Naive thymus-derived CD8-positive, alpha-beta T cell (primary cell): ENCODE measurements at regions not wholly inside any gene's neighbourhood (a gene's known extent, or its start where the extent isn't known, plus 50 kb on each side); places are given as distances from the start of the nearest gene placed in this dataset.

Source experiments
- ATAC-seq, 2 donors: fragments of 150-1000 bp; cut with Tn5 transposase in 1 of 2; sonication (Bioruptor Pico), chemical (Tn5 transposase) in 1 of 2; 1 replicate in 1 of 2; 2 replicates in 1 of 2; pipeline ENCODE4 v1.10.0; 2021; ENCODE audit warnings: mild to moderate bottlenecking in 2 of 2, moderate library complexity in 2 of 2
- POLR2A ChIA-PET: fragments of 350-600 bp; sonication (Branson Sonifier 250); formaldehyde crosslinking; loops from one replicate; lab custom pipeline; 2021; ENCODE audit warnings: antibody characterized with exemption; lab: Charles Lee
- DNase-seq, 10 donors: peaks; one replicate each; pipeline versions ENCODE4 v3.0.0 to v3.0.0-alpha.2; 2020 to 2022
- H3K27ac Mint-ChIP-seq, 10 donors: one replicate each; pipeline ENCODE4 v1.8.0; 2020 to 2022; ENCODE audit warnings: mild to moderate bottlenecking in 10 of 10, mixed read lengths in 10 of 10, moderate library complexity in 4 of 10, inconsistent platforms in 1 of 10
- H3K27me3 Mint-ChIP-seq, 5 donors: one replicate each; pipeline ENCODE4 v1.8.0; 2021 to 2022; ENCODE audit warnings: mixed read lengths in 5 of 5
- H3K36me3 Mint-ChIP-seq, 3 donors: one replicate each; pipeline ENCODE4 v1.8.0; 2020 to 2022; ENCODE audit warnings: mixed read lengths in 3 of 3, mild to moderate bottlenecking in 2 of 3, inconsistent platforms in 1 of 3
- H3K4me1 Mint-ChIP-seq, 4 donors: one replicate each; pipeline ENCODE4 v1.8.0; 2021 to 2022; ENCODE audit warnings: mixed read lengths in 4 of 4
- H3K4me3 Mint-ChIP-seq, 10 donors: one replicate each; pipeline ENCODE4 v1.8.0; 2020 to 2022; ENCODE audit warnings: mild to moderate bottlenecking in 10 of 10, mixed read lengths in 10 of 10, moderate library complexity in 6 of 10, inconsistent platforms in 1 of 10
- H3K9me3 Mint-ChIP-seq, 9 donors: one replicate each; pipeline ENCODE4 v1.8.0; 2020 to 2022; ENCODE audit warnings: mixed read lengths in 9 of 9, mild to moderate bottlenecking in 3 of 9, inconsistent platforms in 1 of 9, moderate library complexity in 1 of 9

DNA sequence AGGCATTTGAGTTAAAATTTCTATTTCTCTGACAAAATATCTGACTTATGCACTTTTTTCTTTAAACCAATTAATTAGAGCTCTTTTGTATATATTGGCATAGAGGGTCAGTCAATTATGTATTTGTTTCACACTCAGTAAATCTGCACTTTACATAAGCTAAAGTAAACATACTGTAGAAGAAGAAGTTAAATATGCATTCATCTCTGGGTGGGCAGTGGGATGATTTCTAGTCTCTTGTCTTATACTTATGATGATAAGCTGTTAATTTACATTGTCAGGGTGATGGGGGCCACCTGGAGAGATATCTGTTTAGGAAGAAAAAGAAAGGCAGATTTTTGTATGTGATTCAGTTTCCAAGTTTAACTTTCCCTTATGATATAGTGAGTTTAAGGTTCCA, 330.8 kb downstream of the IPO8 start:
- H3K9me3 Mint-ChIP-seq = peaks cover 4 to 34% (median 9%) of the 10 kb centered on the region in 9 donors
- no peaks in the 10 kb centered on the region for H3K36me3 Mint-ChIP-seq
- ATAC-seq (no peak), DNase-seq (no peak)
- H3K4me3 Mint-ChIP-seq = no peak overlapping the region
- no peak overlapping the region for H3K27ac Mint-ChIP-seq
- H3K4me1 Mint-ChIP-seq = no peaks in the 10 kb centered on the region
- POLR2A ChIA-PET = no interaction called here
- peaks cover 0 to 14% (median 0%) of the 10 kb centered on the region in 5 donors for H3K27me3 Mint-ChIP-seq

DNA sequence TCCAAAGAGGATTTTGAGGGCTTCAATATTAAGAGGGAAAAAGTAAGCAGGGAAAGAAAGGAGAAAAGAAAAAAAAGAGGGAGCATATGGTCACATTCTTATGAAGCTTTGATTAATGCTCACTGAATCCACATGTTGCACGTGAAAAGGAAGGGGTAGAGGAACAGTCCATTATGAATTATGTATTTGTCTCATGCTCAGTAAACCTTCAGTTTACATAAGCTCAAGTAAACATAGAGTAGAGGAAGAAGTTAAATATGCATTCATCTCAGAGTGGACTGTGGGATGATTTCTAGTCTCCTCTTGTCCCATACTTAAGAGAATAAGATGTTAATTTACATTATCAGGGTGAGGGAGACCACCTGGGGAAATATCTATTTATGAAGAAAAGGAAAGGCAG, 334.5 kb downstream of the IPO8 start:
- Mint-ChIP-seq H3K27me3 (peaks cover 0 to 8% (median 0%) of the 10 kb centered on the region in 5 donors), H3K36me3 (no peaks in the 10 kb centered on the region), H3K4me1 (no peaks in the 10 kb centered on the region), H3K9me3 (peaks cover 0 to 19% (median 4%) of the 10 kb centered on the region in 9 donors), H3K27ac (no peak overlapping the region), H3K4me3 (no peak overlapping the region)
- ATAC-seq = no peak
- POLR2A ChIA-PET = no interaction called here
- DNase-seq = no peak

DNA sequence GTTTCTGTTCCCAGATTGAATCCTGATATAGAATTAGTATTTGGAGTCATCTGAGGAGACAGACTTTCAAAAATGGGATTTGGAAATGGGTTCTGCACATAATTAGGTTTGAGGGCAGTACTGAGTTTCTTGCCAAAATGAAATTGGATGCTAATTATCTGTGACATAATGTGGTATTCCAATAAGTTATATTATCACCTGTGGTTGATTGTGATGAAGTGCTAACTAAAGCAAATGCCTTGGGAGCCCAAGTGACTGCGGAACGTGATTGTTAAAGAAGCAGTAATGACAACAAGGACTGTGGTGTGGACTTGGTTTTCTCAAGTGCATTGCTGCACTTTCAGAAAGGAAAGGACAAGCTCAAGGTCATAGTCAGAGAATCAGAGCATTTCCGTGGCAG, 337.0 kb downstream of the IPO8 start:
- H3K27me3 Mint-ChIP-seq = peaks cover 0 to 5% (median 0%) of the 10 kb centered on the region in 5 donors
- H3K4me1 Mint-ChIP-seq = no peaks in the 10 kb centered on the region
- H3K9me3 Mint-ChIP-seq = peaks cover 0 to 22% (median 4%) of the 10 kb centered on the region in 9 donors
- no peak for ATAC-seq
- no peak overlapping the region for H3K4me3 Mint-ChIP-seq
- POLR2A ChIA-PET = no interaction called here
- H3K36me3 Mint-ChIP-seq = no peaks in the 10 kb centered on the region
- DNase-seq = no peak
- no peak overlapping the region for H3K27ac Mint-ChIP-seq

DNA sequence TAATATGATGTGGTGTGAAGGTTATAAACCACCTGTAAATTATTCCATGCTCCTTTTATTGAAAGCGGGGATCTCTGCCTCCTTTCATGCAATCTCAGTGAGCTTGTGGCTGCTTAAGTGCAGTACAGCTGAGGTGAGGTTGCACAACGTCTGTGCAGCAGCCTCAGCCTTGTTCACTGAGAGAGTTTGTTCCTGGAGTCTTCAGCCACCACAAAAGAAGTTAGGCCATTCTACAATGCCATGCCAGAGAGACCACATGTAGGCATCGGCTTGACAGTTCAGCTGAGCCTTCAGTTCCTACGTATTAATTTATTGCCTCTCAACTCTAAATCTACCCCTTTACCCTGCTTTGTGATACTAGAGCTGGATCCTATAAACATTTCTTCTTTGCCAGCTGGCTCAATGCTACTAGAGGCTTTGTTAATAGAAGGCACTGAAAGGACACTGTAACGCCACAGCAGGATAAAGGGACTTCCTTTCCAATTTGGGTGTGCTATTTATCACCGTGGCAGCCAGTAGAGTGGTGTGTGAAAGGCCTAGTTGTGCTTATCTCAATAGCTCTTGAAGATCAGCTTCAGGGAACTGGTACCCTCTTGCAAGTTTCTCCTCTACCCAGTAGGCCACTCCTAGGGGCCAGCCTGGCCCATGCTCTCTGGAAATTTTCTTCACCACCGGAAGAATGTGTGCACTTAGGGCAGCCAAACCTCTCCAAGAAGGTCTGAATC, 337.7 kb downstream of the IPO8 start:
- POLR2A ChIA-PET = no interaction called here
- Mint-ChIP-seq H3K36me3 (no peaks in the 10 kb centered on the region), H3K4me3 (no peak overlapping the region), H3K4me1 (no peaks in the 10 kb centered on the region), H3K27ac (no peak overlapping the region), H3K27me3 (peaks cover 0 to 5% (median 0%) of the 10 kb centered on the region in 5 donors), H3K9me3 (peaks cover 0 to 22% (median 2%) of the 10 kb centered on the region in 9 donors)
- DNase-seq (no peak), ATAC-seq (no peak)

DNA sequence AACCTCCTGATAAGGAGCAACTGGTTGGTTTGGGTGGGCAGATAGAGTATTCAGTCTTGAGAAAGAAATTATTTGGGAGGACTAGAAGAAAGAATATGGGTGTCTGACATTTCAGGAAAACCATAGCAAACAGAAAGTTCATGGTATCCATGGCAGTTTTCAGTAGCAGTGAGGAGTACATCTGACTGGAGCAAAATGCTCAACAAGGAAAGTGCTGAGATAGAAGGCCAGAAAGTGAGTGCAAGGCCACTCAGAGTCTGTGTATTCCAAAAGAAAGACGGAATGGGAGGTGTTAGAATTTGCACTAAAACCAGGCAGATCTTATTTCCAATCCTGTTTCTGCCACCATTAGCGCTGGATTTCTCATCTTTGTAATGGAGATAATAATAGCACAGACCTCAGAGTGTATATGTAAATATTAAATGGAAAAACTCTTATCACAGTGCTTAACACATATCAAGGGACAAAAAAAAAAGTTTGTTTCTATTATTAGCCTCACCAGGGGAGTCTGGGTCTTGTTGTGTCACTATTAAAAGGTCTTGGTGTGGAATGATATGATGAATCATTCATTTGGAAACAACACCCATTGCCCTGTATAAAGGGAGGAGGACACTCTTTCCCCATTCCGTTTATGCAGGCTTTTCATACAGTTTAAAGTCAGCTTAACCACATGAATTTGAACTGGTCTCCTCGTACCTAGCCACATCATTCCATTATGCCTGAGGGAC, 349.8 kb downstream of the IPO8 start:
- no peak overlapping the region for H3K4me3 Mint-ChIP-seq
- peaks cover 8 to 36% (median 20%) of the 10 kb centered on the region in 9 donors for H3K9me3 Mint-ChIP-seq
- H3K27me3 Mint-ChIP-seq = peaks cover 0 to 1% (median 0%) of the 10 kb centered on the region in 5 donors
- no peaks in the 10 kb centered on the region for H3K4me1 Mint-ChIP-seq
- H3K36me3 Mint-ChIP-seq = peaks cover 0 to 17% (median 0%) of the 10 kb centered on the region in 3 donors
- no peak overlapping the region for H3K27ac Mint-ChIP-seq
- no peak for ATAC-seq
- POLR2A ChIA-PET = no interaction called here
- no peak for DNase-seq

DNA sequence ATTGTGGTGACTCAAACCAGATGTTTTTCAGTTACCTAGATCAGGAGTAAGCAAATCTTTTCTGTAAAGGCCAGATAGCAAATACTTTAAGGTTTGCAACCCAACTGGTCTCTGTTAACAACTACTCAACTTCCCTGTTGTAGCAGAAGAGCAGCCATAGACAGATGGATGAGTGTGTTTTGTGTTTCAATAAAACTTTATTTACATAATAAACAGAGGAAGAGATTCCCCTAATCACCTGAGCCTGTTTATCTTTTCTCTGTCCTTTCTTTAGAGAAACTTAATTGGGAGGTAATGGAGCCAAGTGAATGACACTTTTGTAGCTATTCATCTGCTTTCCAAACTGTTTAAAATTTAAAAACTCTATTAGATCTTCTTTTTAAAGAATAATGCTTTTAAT, 365.1 kb downstream of the IPO8 start:
- Mint-ChIP-seq H3K4me1 (no peaks in the 10 kb centered on the region), H3K36me3 (peaks cover 0 to 3% (median 0%) of the 10 kb centered on the region in 3 donors), H3K27ac (no peak overlapping the region), H3K9me3 (peaks cover 0 to 13% (median 3%) of the 10 kb centered on the region in 9 donors), H3K27me3 (peaks cover 0 to 2% (median 0%) of the 10 kb centered on the region in 5 donors), H3K4me3 (no peak overlapping the region)
- POLR2A ChIA-PET = no interaction called here
- ATAC-seq (no peak), DNase-seq (no peak)

DNA sequence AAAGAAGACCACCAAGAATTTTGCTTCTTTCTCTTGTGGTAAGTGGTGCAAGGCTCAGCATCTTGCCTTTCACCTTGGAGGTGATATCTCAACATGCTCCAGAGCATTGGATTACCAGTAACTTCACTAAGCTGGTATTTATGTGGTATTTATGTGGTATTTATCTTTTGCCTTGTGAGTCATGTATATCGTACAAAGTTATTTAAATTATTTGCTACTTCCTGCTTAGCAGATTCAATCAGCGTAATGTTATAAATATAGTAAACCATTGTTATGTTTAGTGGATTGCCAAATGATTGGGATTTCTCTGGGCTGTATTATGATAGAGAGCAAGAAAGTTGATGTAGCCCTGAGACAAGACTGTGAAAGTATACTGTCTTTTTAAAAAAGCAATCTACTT, 366.4 kb downstream of the IPO8 start:
- Mint-ChIP-seq H3K9me3 (peaks cover 0 to 25% (median 4%) of the 10 kb centered on the region in 9 donors), H3K4me1 (no peaks in the 10 kb centered on the region), H3K36me3 (peaks cover 0 to 3% (median 0%) of the 10 kb centered on the region in 3 donors), H3K27me3 (peaks cover 0 to 3% (median 0%) of the 10 kb centered on the region in 5 donors), H3K4me3 (no peak overlapping the region), H3K27ac (no peak overlapping the region)
- ATAC-seq (no peak), DNase-seq (no peak)
- POLR2A ChIA-PET = no interaction called here

DNA sequence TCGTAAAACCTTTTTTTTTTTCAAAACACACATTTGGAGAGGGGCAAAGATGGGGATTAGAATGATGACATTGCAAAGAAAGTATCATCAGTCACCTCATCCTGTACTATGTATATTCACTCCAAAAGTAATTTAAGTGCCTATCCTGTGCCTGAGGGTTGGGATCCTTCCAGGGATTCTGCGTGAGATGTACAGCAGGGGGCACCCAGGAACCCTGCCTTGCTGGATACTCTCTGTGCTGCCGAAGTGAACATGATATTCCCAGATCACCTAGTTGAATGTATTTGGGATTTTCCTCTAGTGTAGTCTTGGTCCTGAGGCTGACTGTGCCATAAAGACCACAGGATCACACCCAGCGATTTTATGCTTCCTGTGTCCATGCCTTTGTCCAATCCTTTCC, 372.7 kb downstream of the IPO8 start:
- POLR2A ChIA-PET = no interaction called here

DNA sequence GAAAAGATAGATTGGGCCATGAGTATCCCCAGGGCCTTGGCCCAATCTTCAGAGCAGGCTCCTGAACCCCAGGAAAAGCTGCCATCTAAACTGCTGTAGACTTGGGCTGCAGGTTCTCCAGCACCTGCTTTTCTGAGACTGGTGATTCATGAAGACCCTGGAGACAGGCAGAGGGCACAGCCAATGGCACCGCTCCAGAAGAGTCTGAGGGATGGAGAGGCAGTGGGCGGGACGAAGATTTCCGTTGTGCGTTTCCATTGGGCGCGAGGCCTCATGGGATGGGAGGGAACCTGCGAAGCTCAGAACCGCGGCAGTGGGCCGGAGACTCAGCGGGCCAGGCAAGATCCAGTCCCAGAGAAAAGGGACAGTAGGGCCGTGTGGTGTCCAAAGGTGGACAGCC, 375.1 kb downstream of the IPO8 start:
- Mint-ChIP-seq H3K9me3 (peaks cover 0 to 40% (median 13%) of the 10 kb centered on the region in 9 donors), H3K27me3 (peaks cover 0 to 4% (median 0%) of the 10 kb centered on the region in 5 donors), H3K27ac (no peak overlapping the region), H3K4me3 (no peak overlapping the region), H3K36me3 (no peaks in the 10 kb centered on the region), H3K4me1 (no peaks in the 10 kb centered on the region)
- no peak for DNase-seq
- POLR2A ChIA-PET = no interaction called here
- ATAC-seq = no peak

More for the DNA sequence above, 372.7 kb downstream of the IPO8 start:
- Mint-ChIP-seq H3K9me3 (peaks cover 0 to 47% (median 10%) of the 10 kb centered on the region in 9 donors), H3K36me3 (peaks cover 0 to 3% (median 0%) of the 10 kb centered on the region in 3 donors), H3K4me1 (no peaks in the 10 kb centered on the region), H3K27me3 (peaks cover 0 to 4% (median 0%) of the 10 kb centered on the region in 5 donors), H3K4me3 (no peak overlapping the region), H3K27ac (no peak overlapping the region)
- DNase-seq (no peak), ATAC-seq (no peak)

DNA sequence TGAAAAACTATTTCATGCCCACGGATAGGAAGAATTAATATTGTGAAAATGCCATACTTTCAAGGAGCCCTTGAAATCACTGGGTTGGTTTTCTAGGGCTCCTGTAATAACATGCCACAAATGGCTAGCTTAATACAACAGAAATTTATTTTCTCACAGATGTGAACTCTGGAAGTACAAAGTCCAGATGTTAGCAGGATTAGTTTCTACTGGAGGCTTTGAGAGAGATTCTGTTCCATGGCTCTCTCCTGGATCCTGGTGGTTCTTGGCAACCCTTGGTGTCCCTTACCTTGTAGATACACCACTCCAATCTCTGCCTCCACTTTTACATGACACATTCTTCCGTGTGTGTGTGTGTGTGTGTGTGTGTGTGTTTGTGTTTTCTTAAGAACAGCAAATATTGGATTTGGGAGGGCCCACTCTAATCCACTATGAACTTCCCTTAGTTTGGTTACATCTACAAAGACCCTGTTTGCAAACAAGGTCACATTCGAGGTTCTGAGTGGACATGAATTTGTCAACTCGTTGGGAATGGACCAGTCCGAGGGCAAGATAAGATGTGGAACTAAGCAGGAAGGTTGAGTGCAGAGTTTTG, 381.1 kb downstream of the IPO8 start:
- Mint-ChIP-seq H3K9me3 (peaks cover 0 to 35% (median 16%) of the 10 kb centered on the region in 9 donors), H3K27me3 (no peaks in the 10 kb centered on the region), H3K36me3 (peaks cover 0 to 7% (median 0%) of the 10 kb centered on the region in 3 donors), H3K4me3 (no peak overlapping the region), H3K4me1 (no peaks in the 10 kb centered on the region), H3K27ac (no peak overlapping the region)
- no peak for ATAC-seq
- no peak for DNase-seq
- POLR2A ChIA-PET = no interaction called here

DNA sequence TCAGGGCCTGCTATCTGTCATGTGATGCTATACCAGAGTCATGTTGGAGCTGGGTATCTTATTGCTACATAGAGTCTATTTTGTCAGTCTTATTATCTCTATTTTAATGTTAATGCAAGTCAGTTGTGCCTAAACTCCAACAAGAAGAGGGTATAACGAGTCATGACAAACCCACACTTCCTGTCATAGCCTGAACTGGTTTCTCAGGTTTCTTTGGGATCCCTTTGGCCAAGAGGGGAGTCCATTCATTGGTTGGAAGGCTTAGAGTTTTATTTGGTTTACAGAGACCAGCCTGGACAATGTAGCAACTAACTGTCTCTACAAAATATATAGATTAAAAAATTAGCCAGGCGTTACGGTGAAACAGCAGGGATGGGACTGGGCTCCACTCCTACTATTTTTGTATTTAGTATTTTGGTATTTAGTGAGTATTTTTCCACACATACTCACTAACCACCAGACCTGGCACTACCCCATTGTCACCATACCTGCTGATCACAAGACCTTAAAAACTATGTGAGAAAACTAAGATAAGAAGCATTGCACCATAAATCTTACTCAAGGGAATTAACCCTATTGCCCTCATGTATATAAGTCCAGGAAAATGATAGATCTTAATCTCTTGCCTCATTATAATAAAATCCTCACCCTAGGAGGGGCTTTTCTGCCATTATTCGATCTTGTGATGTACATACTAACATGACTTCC, 387.5 kb downstream of the IPO8 start:
- peaks cover 0 to 7% (median 0%) of the 10 kb centered on the region in 3 donors for H3K36me3 Mint-ChIP-seq
- H3K27ac Mint-ChIP-seq = no peak overlapping the region
- ATAC-seq (no peak), DNase-seq (no peak)
- peaks cover 0 to 8% (median 0%) of the 10 kb centered on the region in 5 donors for H3K27me3 Mint-ChIP-seq
- no peak overlapping the region for H3K4me3 Mint-ChIP-seq
- H3K4me1 Mint-ChIP-seq = peaks cover 0 to 1% (median 0%) of the 10 kb centered on the region in 4 donors
- POLR2A ChIA-PET = no interaction called here
- H3K9me3 Mint-ChIP-seq = peaks cover 0 to 35% (median 13%) of the 10 kb centered on the region in 9 donors

DNA sequence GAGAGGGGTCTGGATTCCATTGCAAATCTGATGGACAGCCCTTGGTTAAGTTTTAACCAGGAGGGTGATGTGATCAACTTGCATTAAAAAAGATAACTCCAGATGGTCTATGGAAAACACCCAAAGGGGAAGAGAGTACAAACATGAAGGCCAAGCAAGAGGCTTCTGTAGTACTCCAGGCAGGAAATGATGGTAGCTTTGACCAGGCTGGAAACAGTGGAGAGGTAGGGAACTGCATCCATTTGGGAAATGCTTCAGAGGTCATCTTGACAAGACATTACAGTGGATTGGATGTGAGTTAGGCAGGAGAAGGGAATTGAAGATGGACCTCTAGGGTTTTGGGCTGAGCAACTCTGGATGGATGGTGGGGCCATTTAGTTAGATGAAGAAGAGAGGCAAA, 391.1 kb downstream of the IPO8 start:
- ATAC-seq = no peak
- H3K9me3 Mint-ChIP-seq = peaks cover 0 to 18% (median 4%) of the 10 kb centered on the region in 9 donors
- H3K27me3 Mint-ChIP-seq = peaks cover 0 to 14% (median 0%) of the 10 kb centered on the region in 5 donors
- peak overlapping the region in 1 of 10 donors; percentile 13 for H3K27ac Mint-ChIP-seq
- H3K4me1 Mint-ChIP-seq = peaks cover 0 to 1% (median 0%) of the 10 kb centered on the region in 4 donors
- H3K36me3 Mint-ChIP-seq = no peaks in the 10 kb centered on the region
- POLR2A ChIA-PET = no interaction called here
- DNase-seq = no peak
- H3K4me3 Mint-ChIP-seq = no peak overlapping the region
